OCI-LY3 (cell line): ENCODE measurements at regions not wholly inside any gene's neighbourhood (a gene's known extent, or its start where the extent isn't known, plus 50 kb on each side); places are given as distances from the start of the nearest gene placed in this dataset.

Experiments
- CTCF ChIP-seq: fragments of 200-600, 300-600 bp; sonication (generic); IDR thresholded peaks from 2 replicates; pipeline ENCODE4 v1.5.1; 2014; ENCODE audit warnings: antibody characterized with exemption, low read length, low read depth
- EZH2phosphoT487 ChIP-seq: fragments of 200-600 bp; shearing (Covaris generic); IDR thresholded peaks from 2 replicates; pipeline ENCODE4 v1.6.1; 2018; ENCODE audit warnings: antibody characterized with exemption, mixed run types, low read depth

DNA sequence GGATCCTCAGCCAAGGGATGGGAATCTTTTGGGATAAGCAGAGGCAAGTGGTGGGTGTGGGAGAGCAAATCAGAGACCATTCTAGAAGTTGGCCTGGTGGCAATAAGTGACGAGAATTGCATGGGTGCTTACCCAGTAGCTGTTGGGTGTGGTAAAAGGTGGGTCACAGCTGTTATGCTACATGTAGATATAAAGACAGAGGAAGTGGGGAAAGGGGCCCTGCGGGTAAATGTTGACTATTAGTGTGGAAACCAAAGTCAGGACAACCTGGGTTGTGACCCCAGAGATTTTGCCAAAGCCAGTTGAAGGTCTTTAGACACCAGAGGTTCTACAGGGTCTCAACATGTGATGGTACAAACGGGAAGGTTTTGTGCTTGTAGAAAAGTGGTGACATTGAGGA is 443.6 kb upstream of the HNRNPA3 start:
- TF ChIP-seq CTCF (no peak), EZH2phosphoT487 (no peak)
